K562 (cell line): ENCODE measurements at regions not wholly inside any gene's neighbourhood (a gene's known extent, or its start where the extent isn't known, plus 50 kb on each side); places are given as distances from the start of the nearest gene placed in this dataset.

Source experiments
- ATAC-seq: fragments of 200-7000 bp; cut with Tn5 transposase; 3 replicates; pipeline ENCODE4 v1.9.1; 2020; ENCODE audit warnings: moderate library complexity
- BruUV-seq: library from RNA; stranded (reverse); fragments of 400-500 nt; replicated peaks from 2 replicates; lab custom pipeline; 2021; lab: Mats Ljungman, UMichigan
- CTCF ChIA-PET: fragments of 300-600 bp; formaldehyde crosslinking; extraction: SDS; loops from one replicate; lab custom pipeline; 2021; ENCODE audit warnings: low intra/inter-chr PET ratio; lab: Yijun Ruan, JAX
- POLR2A ChIA-PET: fragments of 300-600, 350-650 bp; sonication (Branson Sonifier 250); formaldehyde crosslinking; extraction: SDS; loops from one replicate; lab custom pipeline; 2021; ENCODE audit warnings: antibody characterized with exemption, inconsistent platforms; lab: Yijun Ruan, JAX
- DNase-seq, 4 experiments: peaks; one replicate each; pipeline versions ENCODE4 v3.0.0 to v3.0.0-alpha.2; 2011 to 2018; ENCODE audit warnings: low spot score in 3 of 4, mixed read lengths in 3 of 4; ENCODE audit errors: extremely low read depth in 1 of 4
- FAIRE-seq: peaks from 2 replicates; lab custom pipeline; 2011; peaks lifted over from hg19 to GRCh38; lab: Jason Lieb, UNC
- H2AFZ ChIP-seq: 2 replicates; pipeline ENCODE4 v1.6.0; 2011; ENCODE audit warnings: low read depth, low read length, control low read depth, inconsistent platforms
- H3K27ac ChIP-seq: fragments of 200-600 bp; 3 replicates; pipeline ENCODE4 v1.8.0; 2011; ENCODE audit warnings: low read depth, mild to moderate bottlenecking, control low read depth, inconsistent platforms, low read length, moderate library complexity, mixed read lengths; ENCODE audit errors: extremely low read depth
- H3K27me3 ChIP-seq, 2 experiments: fragments of 300-600 bp in 1 of 2; 2 replicates in 1 of 2; 3 replicates in 1 of 2; pipeline versions ENCODE4 v1.6.0 to v1.8.0; 2011; ENCODE audit warnings: inconsistent platforms in 2 of 2, low read length in 2 of 2, mild to moderate bottlenecking in 1 of 2, mixed read lengths in 1 of 2, moderate library complexity in 1 of 2; ENCODE audit not compliant: control insufficient read depth in 2 of 2, insufficient read depth in 2 of 2
- H3K36me3 ChIP-seq: fragments of 300-600 bp; 3 replicates; pipeline ENCODE4 v1.8.0; 2011; ENCODE audit warnings: mild to moderate bottlenecking, low read length, inconsistent platforms; ENCODE audit not compliant: control insufficient read depth, insufficient read depth
- H3K4me1 ChIP-seq, 2 experiments: fragments of 200-600 bp in 1 of 2; replicated peaks in 1 of 2; 2 replicates in 1 of 2; 3 replicates in 1 of 2; pipeline versions ENCODE4 v1.5.1 to v1.8.0; 2011; ENCODE audit warnings: inconsistent platforms in 2 of 2, low read length in 2 of 2, mild to moderate bottlenecking in 1 of 2, mixed read lengths in 1 of 2, moderate library complexity in 1 of 2; ENCODE audit not compliant: control insufficient read depth in 2 of 2, insufficient read depth in 2 of 2
- H3K4me2 ChIP-seq: 2 replicates; pipeline ENCODE4 v1.6.1; 2011; ENCODE audit warnings: low read length, control low read depth, inconsistent platforms, mixed read lengths; ENCODE audit not compliant: insufficient read depth
- H3K4me3 ChIP-seq: fragments of 200-600 bp; sonication (generic), shearing (Covaris generic); 2 replicates; pipeline ENCODE4 v1.5.1; 2016; ENCODE audit warnings: control low read depth, inconsistent platforms
- H3K79me2 ChIP-seq: fragments of 200-600 bp; 3 replicates; pipeline ENCODE4 v1.8.0; 2011; ENCODE audit warnings: low read length, inconsistent platforms; ENCODE audit not compliant: control insufficient read depth, insufficient read depth
- H3K9ac ChIP-seq, 2 experiments: 2 replicates each; pipeline versions ENCODE4 v1.6.0 to v1.6.1; 2011; ENCODE audit warnings: low read depth in 2 of 2, low read length in 2 of 2, control low read depth in 1 of 2, inconsistent platforms in 1 of 2, mild to moderate bottlenecking in 1 of 2, mixed read lengths in 1 of 2; ENCODE audit not compliant: insufficient read depth in 1 of 2
- H3K9me1 ChIP-seq: one replicate; pipeline ENCODE4 v1.6.0; 2011; ENCODE audit warnings: inconsistent platforms, mild to moderate bottlenecking, low read length, moderate library complexity; ENCODE audit not compliant: control insufficient read depth, insufficient read depth
- H3K9me3 ChIP-seq: replicated peaks from 2 replicates; pipeline ENCODE4 v1.5.1; 2011; ENCODE audit warnings: low read depth, low read length, inconsistent platforms; ENCODE audit not compliant: control insufficient read depth, insufficient read depth
- H4K20me1 ChIP-seq: replicated peaks from 2 replicates; pipeline ENCODE4 v1.6.1; 2011; ENCODE audit warnings: low read length, inconsistent platforms, mixed read lengths; ENCODE audit not compliant: control insufficient read depth, insufficient read depth
- CBFA2T3 ChIP-seq: fragments of 450-650 bp; IDR thresholded peaks from 2 replicates; pipeline ENCODE4 v1.6.1; 2017
- CREBBP ChIP-seq: IDR thresholded peaks from one replicate; pipeline ENCODE4 v1.6.1; 2012; ENCODE audit warnings: low read depth, mild to moderate bottlenecking, control low read depth, inconsistent platforms, low read length
- CSDE1 ChIP-seq, 2 experiments: fragments of 450-650 bp; IDR thresholded peaks; 2 replicates each; pipeline ENCODE4 v1.6.1; 2016; ENCODE audit warnings: mild to moderate bottlenecking in 1 of 2
- MBD1 ChIP-seq: fragments of 250-450 bp; sonication (Bioruptor Pico); IDR thresholded peaks from 2 replicates; pipeline ENCODE4 v1.8.0; 2022; ENCODE audit warnings: inconsistent platforms
- NBN ChIP-seq: fragments of 450-650 bp; IDR thresholded peaks from 2 replicates; pipeline ENCODE4 v1.6.1; 2016; ENCODE audit warnings: low read depth, mild to moderate bottlenecking
- RFX7 ChIP-seq: fragments of 250-450 bp; sonication (Bioruptor Pico); IDR thresholded peaks from 2 replicates; pipeline ENCODE4 v1.5.1; 2021; ENCODE audit warnings: mild to moderate bottlenecking
- SMAD2 ChIP-seq: fragments of 150-350 bp; IDR thresholded peaks from 2 replicates; pipeline ENCODE4 v1.6.1; 2014; ENCODE audit warnings: low read depth, mild to moderate bottlenecking, low read length
- SOX6 ChIP-seq: fragments of 450-650 bp; IDR thresholded peaks from 2 replicates; pipeline ENCODE4 v1.6.1; 2014; ENCODE audit warnings: mild to moderate bottlenecking
- SP2 ChIP-seq: IDR thresholded peaks from 2 replicates; pipeline ENCODE4 v1.6.1; 2011; ENCODE audit warnings: mild to moderate bottlenecking, low read depth, low read length, moderate library complexity; ENCODE audit not compliant: poor library complexity, severe bottlenecking; ENCODE audit errors: extremely low read depth
- STAT5B ChIP-seq: fragments of 250-450 bp; sonication (Bioruptor Pico); IDR thresholded peaks from 2 replicates; pipeline ENCODE4 v1.8.0; 2021; ENCODE audit warnings: mild to moderate bottlenecking, inconsistent platforms
- THAP7 ChIP-seq: fragments of 250-450 bp; sonication (Bioruptor Pico); IDR thresholded peaks from 2 replicates; pipeline ENCODE4 v1.5.0; 2021
- ZNF121 ChIP-seq: sonication (generic); formaldehyde crosslinking; conservative IDR thresholded peaks from 2 replicates; pipeline ENCODE4 v1.8.0; 2022; ENCODE audit warnings: missing genetic modification reagents
- ZNF354B ChIP-seq: fragments of 250-450 bp; sonication (Bioruptor Pico); IDR thresholded peaks from 2 replicates; pipeline ENCODE4 v1.4.0; 2020
- ZNF407 ChIP-seq: fragments of 450-650 bp; IDR thresholded peaks from 2 replicates; pipeline ENCODE4 v1.6.1; 2016; ENCODE audit warnings: low read depth
- ZNF511 ChIP-seq: sonication (generic); formaldehyde crosslinking; IDR thresholded peaks from 2 replicates; pipeline ENCODE4 v1.8.0; 2022; ENCODE audit warnings: mild to moderate bottlenecking, missing genetic modification reagents
- WGBS: fragments of 100-300 bp; shearing (Covaris generic); methylation state at CpG from one replicate; pipeline ENCODE4 v1.1.6; 2016; ENCODE audit warnings: low coverage, mixed read lengths; ENCODE audit not compliant: insufficient coverage; ENCODE audit errors: missing lambda C conversion rate; 5-methylcytosine and 5-hydroxymethylcytosine counted together
- in situ Hi-C: fragments of 300-500 bp; cut with MboI; formaldehyde crosslinking; loops from 4 replicates; pipeline ENCODE4 v1.15.0; 2018; ENCODE audit warnings: inconsistent platforms, mixed read lengths
- intact Hi-C: fragments of 100-400 bp; cut with micrococcal nuclease; formaldehyde crosslinking; loops from 2 replicates; pipeline ENCODE4 v1.14.2; 2022

- no TSS peak for BruUV-seq
- Histone ChIP-seq H3K4me3 (no peak overlapping the region), H3K4me1 (no peaks in the 10 kb centered on the region), H3K9ac (no peak overlapping the region), H3K27ac (no peak overlapping the region), H3K9me1 (no peaks in the 10 kb centered on the region), H3K79me2 (no peaks in the 10 kb centered on the region), H3K9me3 (no peaks in the 10 kb centered on the region), H3K36me3 (no peaks in the 10 kb centered on the region), H2AFZ (no peak overlapping the region), H3K4me2 (no peak overlapping the region), H4K20me1 (no peaks in the 10 kb centered on the region), H3K27me3 (no peaks in the 10 kb centered on the region)
- DNase-seq = no peak
- intact Hi-C loops (no loop called here), in situ Hi-C loops (no loop called here)
- no peak for FAIRE-seq
- ChIA-PET CTCF (no interaction called here), POLR2A (no interaction called here)
- ATAC-seq = no peak
- 9% methylated on average over 2 of the region's 2 CpGs for WGBS
- TF ChIP-seq NBN = no peak
- TF ChIP-seq SMAD2 = no peak
- TF ChIP-seq RFX7 = no peak
- TF ChIP-seq ZNF407 = no peak
- TF ChIP-seq CSDE1 (IDR thresholded peaks at IDR 0.05) = no peak
- no peak for TF ChIP-seq THAP7
- no peak for TF ChIP-seq STAT5B (CRISPR knock-in tag)
- TF ChIP-seq SP2 = no peak
- TF ChIP-seq MBD1 = no peak
- no peak for TF ChIP-seq ZNF354B (CRISPR knock-in tag)
- TF ChIP-seq CREBBP = no peak
- TF ChIP-seq SOX6 = no peak
- TF ChIP-seq ZNF511 (CRISPR knock-in tag) = no peak
- TF ChIP-seq ZNF121 (CRISPR knock-in tag) = no peak
- TF ChIP-seq CBFA2T3 = no peak
Measured at GRCh38 chr6:92086750-92087149, 1332.6 kb downstream of the EPHA7 start.
